ENCODE measurements at regions not wholly inside any gene's neighbourhood (a gene's known extent, or its start where the extent isn't known, plus 50 kb on each side); places are given as distances from the start of the nearest gene placed in this dataset.

GRCh38 chr6:140546640-140547039 lies 1172.2 kb upstream of the CITED2 start:
- TF ChIP-seq CTCF (IDR thresholded peaks at IDR 0.05; ENCODE audit: insufficient read depth, low read length, poor library complexity, severe bottlenecking) = no peak
- TF ChIP-seq EZH2phosphoT487 (conservative IDR thresholded peaks at IDR 0.05; ENCODE audit: low read length) = no peak
